Dermis blood vessel endothelial cell (primary cell): ENCODE measurements at regions not wholly inside any gene's neighbourhood (a gene's known extent, or its start where the extent isn't known, plus 50 kb on each side); places are given as distances from the start of the nearest gene placed in this dataset.
A peak's percentile ranks its signal among the peaks of the same experiment; 100 is the strongest.

Experiments
- DNase-seq: peaks from one replicate; pipeline ENCODE4 v3.0.0; 2010

GRCh38 chrX:103158317-103158621 lies 56.6 kb upstream of the BEX4 start:
- no peak for DNase-seq

DNA sequence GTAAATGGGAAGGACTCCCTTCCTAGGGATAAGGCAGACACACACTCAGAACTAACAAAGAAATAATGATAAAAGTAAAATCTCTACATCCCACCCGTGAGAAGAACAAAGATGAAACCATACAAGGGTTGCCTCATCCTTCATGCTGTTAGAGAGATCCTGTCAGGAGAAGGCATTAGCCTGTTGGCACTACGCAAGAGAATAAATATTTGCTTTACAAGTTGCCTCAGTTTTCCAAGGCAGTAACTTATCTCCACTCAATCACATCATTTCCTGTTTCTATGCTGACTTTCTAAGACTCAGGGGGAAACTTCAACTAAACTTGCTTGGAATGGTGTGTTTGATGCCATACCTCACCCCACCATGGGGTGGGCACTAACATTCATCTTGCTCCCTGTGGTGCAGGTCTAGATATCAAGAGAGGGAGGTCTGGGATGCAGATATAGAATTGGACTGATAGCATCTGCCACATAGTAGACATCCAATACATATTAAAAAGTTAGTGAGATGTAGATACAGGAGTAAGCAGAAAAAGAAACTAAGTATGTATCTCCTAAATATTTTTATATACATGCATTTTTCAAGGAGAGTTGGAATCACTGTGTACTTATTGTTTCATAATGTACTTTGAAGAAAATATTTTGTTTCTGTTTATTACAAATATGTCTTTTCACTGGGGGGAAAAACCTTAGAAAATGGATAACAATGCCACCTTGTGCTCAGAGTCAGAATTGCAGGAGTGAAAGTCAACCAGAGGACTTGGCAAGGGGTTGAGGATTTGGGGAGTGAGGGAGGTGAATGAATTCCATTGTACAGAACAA lies 57.2 kb upstream of the BEX4 start:
- peak; percentile 53 for DNase-seq

- no peak for DNase-seq
These were observed 59.7 kb upstream of the BEX4 start for GRCh38 chrX:103155201-103155600.

- DNase-seq: no peak
These were observed 60.7 kb upstream of the NXF3 start for GRCh38 chrX:103153661-103154060.

DNA sequence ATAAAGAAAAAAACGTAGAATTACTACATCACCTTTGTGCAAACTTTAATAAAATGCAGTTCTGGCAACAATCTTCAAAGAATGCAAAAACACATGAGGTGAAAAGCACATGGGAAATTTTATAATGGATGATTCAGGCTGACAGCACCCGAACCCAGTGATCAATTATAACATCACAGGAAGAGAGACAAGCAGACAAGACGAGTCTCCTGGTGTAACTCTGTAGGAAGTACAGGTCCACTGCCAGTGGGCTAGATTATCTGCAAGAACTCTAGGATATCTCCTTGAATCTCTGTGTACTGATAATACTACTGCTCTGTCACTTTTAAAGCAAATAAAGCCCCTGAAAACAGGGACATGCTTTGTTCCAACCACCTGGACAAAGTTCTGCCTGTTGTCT lies 58.9 kb upstream of the NXF3 start:
- DNase-seq: no peak

DNA sequence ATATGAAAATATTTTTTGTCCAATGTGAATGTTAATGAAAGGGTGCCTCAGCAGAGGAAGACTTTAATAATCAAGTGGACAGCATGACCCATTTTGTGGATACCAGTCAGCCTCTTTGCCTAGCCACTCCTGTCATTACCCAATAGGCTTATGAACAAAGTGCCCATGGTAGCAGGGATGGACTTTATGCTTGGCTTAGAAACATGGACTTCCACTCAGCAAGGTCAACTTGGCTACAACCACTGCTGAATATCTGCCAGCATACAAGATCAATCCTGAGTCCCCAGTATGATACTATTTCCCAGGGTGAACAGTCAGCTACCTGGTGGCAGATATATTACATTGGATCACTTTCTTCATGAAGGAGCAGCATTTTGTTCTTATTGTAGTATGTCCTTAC lies 56.7 kb upstream of the NXF3 start:
- DNase-seq: no peak

GRCh38 chrX:103148075-103148474 lies 55.1 kb upstream of the NXF3 start:
- DNase-seq: no peak
